ENCODE measurements at regions not wholly inside any gene's neighbourhood (a gene's known extent, or its start where the extent isn't known, plus 50 kb on each side); places are given as distances from the start of the nearest gene placed in this dataset.

- TF ChIP-seq RAD21 (IDR thresholded peaks at IDR 0.05; ENCODE audit: low read length) (no peak), TAF1 (IDR thresholded peaks at IDR 0.05; ENCODE audit: borderline replicate concordance, low read depth, low read length) (no peak), REST (IDR thresholded peaks at IDR 0.05; ENCODE audit: low read depth, low read length) (peak; percentile 83), RFX5 (IDR thresholded peaks at IDR 0.05; ENCODE audit: low read length) (no peak), EZH2phosphoT487 (IDR thresholded peaks at IDR 0.05; ENCODE audit: borderline replicate concordance, low read depth) (no peak), MAX (IDR thresholded peaks at IDR 0.05; ENCODE audit: low read depth) (no peak), CTCF (IDR thresholded peaks at IDR 0.05) (no peak), SIN3A (IDR thresholded peaks at IDR 0.05; ENCODE audit: borderline replicate concordance, low read depth, low read length) (no peak), SMC3 (IDR thresholded peaks at IDR 0.05; ENCODE audit: low read depth, low read length) (no peak), GATA2 (CRISPR knock-in tag; IDR thresholded peaks at IDR 0.05) (peak; percentile 61), TEAD4 (IDR thresholded peaks at IDR 0.05; ENCODE audit: borderline replicate concordance, insufficient read depth) (no peak), MEF2A (IDR thresholded peaks at IDR 0.05; ENCODE audit: borderline replicate concordance, low read depth) (no peak), YY1 (IDR thresholded peaks at IDR 0.05; ENCODE audit: low read depth) (no peak), EP300 (IDR thresholded peaks at IDR 0.05; ENCODE audit: borderline replicate concordance in 1 of 2, low read depth in 1 of 2, low read length in 1 of 2) (0 out of 4 replicates have a peak, but pooled peaks of 1 of the 2 experiments have one; percentile 18)
Observed at GRCh38 chr12:93247313-93247991, 130.3 kb upstream of the NUDT4 start.

Data from SK-N-SH (cell line).